HepG2 (cell line): ENCODE measurements at regions not wholly inside any gene's neighbourhood (a gene's known extent, or its start where the extent isn't known, plus 50 kb on each side); places are given as distances from the start of the nearest gene placed in this dataset.

Experiments used
- ATAC-seq: fragments of 200-7000 bp; cut with Tn5 transposase; 3 replicates; pipeline ENCODE4 v1.9.1; 2020; ENCODE audit warnings: mild to moderate bottlenecking, moderate library complexity
- BruUV-seq: library from RNA; stranded (reverse); fragments of 400-500 nt; replicated peaks from 2 replicates; lab custom pipeline; 2021; lab: Mats Ljungman, UMichigan
- CTCF ChIA-PET: fragments of 300-600 bp; formaldehyde crosslinking; extraction: SDS; loops from one replicate; lab custom pipeline; 2021; ENCODE audit warnings: low total read pairs, inconsistent platforms, low intra/inter-chr PET ratio; lab: Yijun Ruan, JAX
- POLR2A ChIA-PET: fragments of 350-600 bp; sonication (Branson Sonifier 250); formaldehyde crosslinking; loops from one replicate; lab custom pipeline; 2020; ENCODE audit warnings: antibody characterized with exemption, inconsistent platforms; lab: Yijun Ruan, JAX
- DNase-seq: peaks from one replicate; pipeline ENCODE4 v3.0.0-alpha.2; 2015; ENCODE audit warnings: low spot score
- FAIRE-seq: peaks from 3 replicates; lab custom pipeline; 2011; peaks lifted over from hg19 to GRCh38; lab: Jason Lieb, UNC
- H2AFZ ChIP-seq: one replicate; pipeline ENCODE4 v1.6.1; 2011; ENCODE audit warnings: low read length, inconsistent platforms
- H3K27ac ChIP-seq: fragments of 300-600 bp; 3 replicates; pipeline ENCODE4 v1.8.0; 2011; ENCODE audit warnings: mixed run types, mild to moderate bottlenecking, mixed read lengths, low read length, inconsistent platforms; ENCODE audit not compliant: insufficient read depth; ENCODE audit errors: extremely low read length
- H3K27me3 ChIP-seq, 2 experiments: fragments of 200-600 bp in 1 of 2; 2 replicates in 1 of 2; 3 replicates in 1 of 2; pipeline versions ENCODE4 v1.6.0 to v1.8.0; 2011; ENCODE audit warnings: low read length in 2 of 2, mild to moderate bottlenecking in 2 of 2, moderate library complexity in 2 of 2, inconsistent platforms in 1 of 2; ENCODE audit not compliant: insufficient read depth in 2 of 2, control insufficient read depth in 1 of 2
- H3K36me3 ChIP-seq, 2 experiments: fragments of 200-600 bp in 1 of 2; replicated peaks in 1 of 2; 2 replicates in 1 of 2; 3 replicates in 1 of 2; pipeline versions ENCODE4 v1.5.1 to v1.8.0; 2011; ENCODE audit warnings: low read length in 2 of 2, inconsistent platforms in 1 of 2; ENCODE audit not compliant: insufficient read depth in 2 of 2, control insufficient read depth in 1 of 2
- H3K4me1 ChIP-seq: 2 replicates; pipeline ENCODE4 v1.5.1; 2012; ENCODE audit warnings: low read length, inconsistent platforms; ENCODE audit not compliant: insufficient read depth
- H3K4me2 ChIP-seq: 2 replicates; pipeline ENCODE4 v1.6.0; 2011; ENCODE audit warnings: low read depth, low read length, inconsistent platforms
- H3K4me3 ChIP-seq, 3 experiments: fragments of 200-600 bp in 1 of 3; sonication (generic), shearing (Covaris generic) in 1 of 3; replicated peaks in 1 of 3; 2 replicates each; pipeline ENCODE4 v1.5.1; 2011 to 2016; ENCODE audit warnings: low read length in 3 of 3, inconsistent platforms in 2 of 3, low read depth in 2 of 3, mild to moderate bottlenecking in 2 of 3, control low read depth in 1 of 3, mixed read lengths in 1 of 3; ENCODE audit not compliant: insufficient read depth in 1 of 3
- H3K79me2 ChIP-seq: one replicate; pipeline ENCODE4 v1.6.1; 2011; ENCODE audit warnings: low read length, inconsistent platforms; ENCODE audit not compliant: insufficient read depth
- H3K9ac ChIP-seq: 2 replicates; pipeline ENCODE4 v1.6.0; 2011; ENCODE audit warnings: mild to moderate bottlenecking, low read depth, low read length, inconsistent platforms; ENCODE audit not compliant: insufficient read depth
- H3K9me3 ChIP-seq: 2 replicates; pipeline ENCODE4 v1.5.1; 2012; ENCODE audit warnings: mild to moderate bottlenecking, low read length
- H4K20me1 ChIP-seq: 2 replicates; pipeline ENCODE4 v1.6.0; 2011; ENCODE audit warnings: inconsistent platforms, mild to moderate bottlenecking, low read length, moderate library complexity; ENCODE audit not compliant: insufficient read depth
- ADNP ChIP-seq: sonication (generic); formaldehyde crosslinking; IDR thresholded peaks from 2 replicates; pipeline ENCODE4 v1.4.0; 2020; ENCODE audit warnings: missing genetic modification reagents
- ETV6 ChIP-seq: sonication (generic); formaldehyde crosslinking; conservative IDR thresholded peaks from 2 replicates; pipeline ENCODE4 v1.4.0; 2020; ENCODE audit warnings: missing genetic modification reagents
- FOXJ3 ChIP-seq: sonication (generic); formaldehyde crosslinking; IDR thresholded peaks from 2 replicates; pipeline ENCODE4 v1.4.0; 2020; ENCODE audit warnings: missing genetic modification reagents, mild to moderate bottlenecking, borderline replicate concordance
- JUND ChIP-seq: sonication (generic); formaldehyde crosslinking; IDR thresholded peaks from 2 replicates; pipeline ENCODE4 v1.8.0; 2022; ENCODE audit warnings: mild to moderate bottlenecking, missing genetic modification reagents
- NRL ChIP-seq: sonication (generic); formaldehyde crosslinking; IDR thresholded peaks from 2 replicates; pipeline ENCODE4 v1.5.0; 2020; ENCODE audit warnings: missing genetic modification reagents, mild to moderate bottlenecking, moderate library complexity, borderline replicate concordance
- PRPF4 ChIP-seq: fragments of 200-400 bp; formaldehyde crosslinking; IDR thresholded peaks from 2 replicates; pipeline ENCODE4 v1.6.1; 2016; ENCODE audit warnings: low read length, low read depth; ENCODE audit not compliant: poor library complexity, severe bottlenecking
- RBAK ChIP-seq: sonication (generic); formaldehyde crosslinking; IDR thresholded peaks from 2 replicates; pipeline ENCODE4 v1.5.1; 2020; ENCODE audit warnings: mild to moderate bottlenecking, missing genetic modification reagents
- RXRA ChIP-seq: sonication (generic); formaldehyde crosslinking; IDR thresholded peaks from 2 replicates; pipeline ENCODE4 v1.5.1; 2020; ENCODE audit warnings: missing genetic modification reagents
- SALL1 ChIP-seq: sonication (generic); formaldehyde crosslinking; IDR thresholded peaks from 2 replicates; pipeline ENCODE4 v1.8.0; 2022; ENCODE audit warnings: mild to moderate bottlenecking, missing genetic modification reagents
- TCF7 ChIP-seq: sonication (generic); IDR thresholded peaks from 2 replicates; pipeline ENCODE4 v1.6.1; 2016; ENCODE audit warnings: antibody characterized with exemption, low read depth
- TSC22D2 ChIP-seq: sonication (generic); formaldehyde crosslinking; IDR thresholded peaks from 2 replicates; pipeline ENCODE4 v1.5.1; 2020; ENCODE audit warnings: missing genetic modification reagents, mild to moderate bottlenecking, borderline replicate concordance
- ZBTB3 ChIP-seq: sonication (generic); formaldehyde crosslinking; IDR thresholded peaks from 2 replicates; pipeline ENCODE4 v1.4.0; 2020; ENCODE audit warnings: low read depth, mild to moderate bottlenecking, moderate library complexity, missing genetic modification reagents, borderline replicate concordance
- ZNF331 ChIP-seq: sonication (generic); formaldehyde crosslinking; IDR thresholded peaks from 2 replicates; pipeline ENCODE4 v1.4.0; 2020; ENCODE audit warnings: missing genetic modification reagents
- ZNF367 ChIP-seq: sonication (generic); formaldehyde crosslinking; IDR thresholded peaks from 2 replicates; pipeline ENCODE4 v1.4.0; 2020; ENCODE audit warnings: missing genetic modification reagents, borderline replicate concordance
- ZNF556 ChIP-seq: sonication (generic); formaldehyde crosslinking; IDR thresholded peaks from 2 replicates; pipeline ENCODE4 v1.4.0; 2020; ENCODE audit warnings: mild to moderate bottlenecking, missing genetic modification reagents, borderline replicate concordance
- ZNF773 ChIP-seq: sonication (generic); formaldehyde crosslinking; IDR thresholded peaks from 2 replicates; pipeline ENCODE4 v1.4.0; 2020; ENCODE audit warnings: missing genetic modification reagents, borderline replicate concordance
- WGBS: methylation state at CpG from one replicate; pipeline ENCODE4 v1.1.6; 2017; ENCODE audit warnings: low lambda C conversion rate; 5-methylcytosine and 5-hydroxymethylcytosine counted together
- in situ Hi-C: cut with HindIII; loops from 2 replicates; pipeline ENCODE4 v1.10.0; 2017; ENCODE audit warnings: low pct_unique_long_range_greater_than_20kb; ENCODE audit not compliant: extremely low pct_ligation_motif_present
- intact Hi-C: fragments of 100-400 bp; cut with micrococcal nuclease; formaldehyde crosslinking; loops from one replicate; pipeline ENCODE4 v1.10.0; 2022; ENCODE audit not compliant: unreplicated experiment
- TF ChIP-seq, protein P1 (sequence below): sonication (generic); formaldehyde crosslinking; IDR thresholded peaks from 2 replicates; pipeline ENCODE4 v1.8.1; 2023; ENCODE audit warnings: missing genetic modification reagents, mild to moderate bottlenecking, borderline replicate concordance
- TF ChIP-seq, protein P2 (sequence below): sonication (generic); formaldehyde crosslinking; IDR thresholded peaks from 2 replicates; pipeline ENCODE4 v1.5.0; 2020; ENCODE audit warnings: mild to moderate bottlenecking, missing genetic modification reagents, borderline replicate concordance

DNA sequence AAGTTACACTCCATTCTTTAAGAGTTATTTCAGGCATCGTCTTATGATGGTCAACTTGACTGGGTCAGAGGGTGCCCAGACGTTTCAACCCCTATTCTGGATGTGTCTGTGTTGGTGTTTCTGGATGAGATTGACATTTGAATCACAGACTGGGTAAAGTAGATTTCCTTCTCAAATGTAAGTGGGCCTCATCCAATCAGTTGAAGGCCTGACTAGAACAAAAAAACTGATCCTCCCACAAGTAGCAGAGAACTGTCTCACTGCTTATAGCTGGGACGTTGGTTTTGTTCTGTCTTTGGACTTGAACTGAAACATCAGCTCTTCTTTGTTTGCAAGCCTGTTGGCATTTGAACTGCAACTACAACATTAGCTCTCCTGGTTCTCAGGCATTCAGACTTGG lies 76.3 kb upstream of the LYZL1 start:
- no peaks in the 10 kb centered on the region for H4K20me1 ChIP-seq
- in situ Hi-C loops: no loop called here
- FAIRE-seq (no peak), ATAC-seq (no peak), DNase-seq (no peak)
- BruUV-seq: no TSS peak
- intact Hi-C loops: no loop called here
- H3K4me3 ChIP-seq: no peak overlapping the region
- H3K27me3 ChIP-seq: 0 out of 5 replicates have a peak, but pooled peaks cover 0 to 5% of the 10 kb centered on the region in 2 experiments
- H3K9me3 ChIP-seq: peaks cover 6% of the 10 kb centered on the region
- H3K4me1 ChIP-seq: no peaks in the 10 kb centered on the region
- ChIA-PET POLR2A (no interaction called here), CTCF (no interaction called here)
- H3K36me3 ChIP-seq: no peaks in the 10 kb centered on the region
- no peak overlapping the region for H3K9ac ChIP-seq
- H2AFZ ChIP-seq: no peak overlapping the region
- no peak overlapping the region for H3K4me2 ChIP-seq
- WGBS: 9% methylated on average over 3 of the region's 3 CpGs
- H3K79me2 ChIP-seq: no peaks in the 10 kb centered on the region
- no peak overlapping the region for H3K27ac ChIP-seq
- no peak for TF ChIP-seq FOXJ3
- TF ChIP-seq JUND (CRISPR knock-in tag): no peak
- TF ChIP-seq RXRA (CRISPR knock-in tag): no peak
- TF ChIP-seq, protein P1, sequence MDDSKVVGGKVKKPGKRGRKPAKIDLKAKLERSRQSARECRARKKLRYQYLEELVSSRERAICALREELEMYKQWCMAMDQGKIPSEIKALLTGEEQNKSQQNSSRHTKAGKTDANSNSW (CRISPR knock-in tag): no peak
- TF ChIP-seq, protein P2, sequence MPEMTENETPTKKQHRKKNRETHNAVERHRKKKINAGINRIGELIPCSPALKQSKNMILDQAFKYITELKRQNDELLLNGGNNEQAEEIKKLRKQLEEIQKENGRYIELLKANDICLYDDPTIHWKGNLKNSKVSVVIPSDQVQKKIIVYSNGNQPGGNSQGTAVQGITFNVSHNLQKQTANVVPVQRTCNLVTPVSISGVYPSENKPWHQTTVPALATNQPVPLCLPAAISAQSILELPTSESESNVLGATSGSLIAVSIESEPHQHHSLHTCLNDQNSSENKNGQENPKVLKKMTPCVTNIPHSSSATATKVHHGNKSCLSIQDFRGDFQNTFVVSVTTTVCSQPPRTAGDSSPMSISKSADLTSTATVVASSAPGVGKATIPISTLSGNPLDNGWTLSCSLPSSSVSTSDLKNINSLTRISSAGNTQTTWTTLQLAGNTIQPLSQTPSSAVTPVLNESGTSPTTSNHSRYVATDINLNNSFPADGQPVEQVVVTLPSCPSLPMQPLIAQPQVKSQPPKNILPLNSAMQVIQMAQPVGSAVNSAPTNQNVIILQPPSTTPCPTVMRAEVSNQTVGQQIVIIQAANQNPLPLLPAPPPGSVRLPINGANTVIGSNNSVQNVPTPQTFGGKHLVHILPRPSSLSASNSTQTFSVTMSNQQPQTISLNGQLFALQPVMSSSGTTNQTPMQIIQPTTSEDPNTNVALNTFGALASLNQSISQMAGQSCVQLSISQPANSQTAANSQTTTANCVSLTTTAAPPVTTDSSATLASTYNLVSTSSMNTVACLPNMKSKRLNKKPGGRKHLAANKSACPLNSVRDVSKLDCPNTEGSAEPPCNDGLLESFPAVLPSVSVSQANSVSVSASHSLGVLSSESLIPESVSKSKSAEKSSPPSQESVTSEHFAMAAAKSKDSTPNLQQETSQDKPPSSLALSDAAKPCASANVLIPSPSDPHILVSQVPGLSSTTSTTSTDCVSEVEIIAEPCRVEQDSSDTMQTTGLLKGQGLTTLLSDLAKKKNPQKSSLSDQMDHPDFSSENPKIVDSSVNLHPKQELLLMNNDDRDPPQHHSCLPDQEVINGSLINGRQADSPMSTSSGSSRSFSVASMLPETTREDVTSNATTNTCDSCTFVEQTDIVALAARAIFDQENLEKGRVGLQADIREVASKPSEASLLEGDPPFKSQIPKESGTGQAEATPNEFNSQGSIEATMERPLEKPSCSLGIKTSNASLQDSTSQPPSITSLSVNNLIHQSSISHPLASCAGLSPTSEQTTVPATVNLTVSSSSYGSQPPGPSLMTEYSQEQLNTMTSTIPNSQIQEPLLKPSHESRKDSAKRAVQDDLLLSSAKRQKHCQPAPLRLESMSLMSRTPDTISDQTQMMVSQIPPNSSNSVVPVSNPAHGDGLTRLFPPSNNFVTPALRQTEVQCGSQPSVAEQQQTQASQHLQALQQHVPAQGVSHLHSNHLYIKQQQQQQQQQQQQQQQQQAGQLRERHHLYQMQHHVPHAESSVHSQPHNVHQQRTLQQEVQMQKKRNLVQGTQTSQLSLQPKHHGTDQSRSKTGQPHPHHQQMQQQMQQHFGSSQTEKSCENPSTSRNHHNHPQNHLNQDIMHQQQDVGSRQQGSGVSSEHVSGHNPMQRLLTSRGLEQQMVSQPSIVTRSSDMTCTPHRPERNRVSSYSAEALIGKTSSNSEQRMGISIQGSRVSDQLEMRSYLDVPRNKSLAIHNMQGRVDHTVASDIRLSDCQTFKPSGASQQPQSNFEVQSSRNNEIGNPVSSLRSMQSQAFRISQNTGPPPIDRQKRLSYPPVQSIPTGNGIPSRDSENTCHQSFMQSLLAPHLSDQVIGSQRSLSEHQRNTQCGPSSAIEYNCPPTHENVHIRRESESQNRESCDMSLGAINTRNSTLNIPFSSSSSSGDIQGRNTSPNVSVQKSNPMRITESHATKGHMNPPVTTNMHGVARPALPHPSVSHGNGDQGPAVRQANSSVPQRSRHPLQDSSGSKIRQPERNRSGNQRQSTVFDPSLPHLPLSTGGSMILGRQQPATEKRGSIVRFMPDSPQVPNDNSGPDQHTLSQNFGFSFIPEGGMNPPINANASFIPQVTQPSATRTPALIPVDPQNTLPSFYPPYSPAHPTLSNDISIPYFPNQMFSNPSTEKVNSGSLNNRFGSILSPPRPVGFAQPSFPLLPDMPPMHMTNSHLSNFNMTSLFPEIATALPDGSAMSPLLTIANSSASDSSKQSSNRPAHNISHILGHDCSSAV (CRISPR knock-in tag): no peak
- no peak for TF ChIP-seq ZBTB3 (CRISPR knock-in tag)
- no peak for TF ChIP-seq ETV6
- TF ChIP-seq TSC22D2 (CRISPR knock-in tag): no peak
- TF ChIP-seq RBAK (CRISPR knock-in tag): no peak
- TF ChIP-seq ZNF367: no peak
- TF ChIP-seq ZNF331: no peak
- TF ChIP-seq TCF7: no peak
- no peak for TF ChIP-seq NRL (CRISPR knock-in tag)
- TF ChIP-seq PRPF4: no peak
- no peak for TF ChIP-seq SALL1 (CRISPR knock-in tag)
- no peak for TF ChIP-seq ZNF773 (CRISPR knock-in tag)
- no peak for TF ChIP-seq ZNF556 (CRISPR knock-in tag)
- no peak for TF ChIP-seq ADNP (CRISPR knock-in tag)
